MM.1S (cell line): ENCODE measurements at regions not wholly inside any gene's neighbourhood (a gene's known extent, or its start where the extent isn't known, plus 50 kb on each side); places are given as distances from the start of the nearest gene placed in this dataset.
"Not testable (repeated sequence)": the region's sequence is repeated elsewhere in the genome, so short reads cannot be mapped to it uniquely, and the experiment has no call there.

Experiments used
- EZH2phosphoT487 ChIP-seq: fragments of 300-600 bp; sonication (generic); IDR thresholded peaks from 2 replicates; pipeline ENCODE4 v1.6.1; 2018; ENCODE audit warnings: antibody characterized with exemption, low read length
- TF ChIP-seq, protein P1 (sequence below): fragments of 300-600 bp; sonication (generic); IDR thresholded peaks from 2 replicates; pipeline ENCODE4 v1.5.1; 2016; ENCODE audit warnings: antibody characterized with exemption, low read length, mixed read lengths

DNA sequence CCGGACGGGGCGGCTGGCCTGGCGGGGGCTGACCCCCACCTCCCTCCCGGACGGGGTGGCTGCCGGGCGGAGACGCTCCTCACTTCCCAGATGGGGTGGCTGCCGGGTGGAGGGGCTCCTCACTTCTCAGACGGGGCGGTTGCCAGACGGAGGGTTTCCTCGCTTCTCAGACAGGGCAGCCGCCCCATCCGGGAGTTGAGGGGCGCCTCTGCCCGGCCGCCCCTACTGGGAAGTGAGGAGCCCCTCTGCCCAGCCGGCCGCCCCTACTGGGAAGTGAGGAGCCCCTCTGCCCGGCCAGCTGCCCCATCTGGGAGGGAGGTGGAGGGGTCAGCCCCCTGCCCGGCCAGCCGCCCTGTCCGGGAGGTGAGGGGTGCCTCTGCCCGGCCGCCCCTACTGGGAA is 761.1 kb upstream of the SPRY2 start:
- TF ChIP-seq, protein P1, sequence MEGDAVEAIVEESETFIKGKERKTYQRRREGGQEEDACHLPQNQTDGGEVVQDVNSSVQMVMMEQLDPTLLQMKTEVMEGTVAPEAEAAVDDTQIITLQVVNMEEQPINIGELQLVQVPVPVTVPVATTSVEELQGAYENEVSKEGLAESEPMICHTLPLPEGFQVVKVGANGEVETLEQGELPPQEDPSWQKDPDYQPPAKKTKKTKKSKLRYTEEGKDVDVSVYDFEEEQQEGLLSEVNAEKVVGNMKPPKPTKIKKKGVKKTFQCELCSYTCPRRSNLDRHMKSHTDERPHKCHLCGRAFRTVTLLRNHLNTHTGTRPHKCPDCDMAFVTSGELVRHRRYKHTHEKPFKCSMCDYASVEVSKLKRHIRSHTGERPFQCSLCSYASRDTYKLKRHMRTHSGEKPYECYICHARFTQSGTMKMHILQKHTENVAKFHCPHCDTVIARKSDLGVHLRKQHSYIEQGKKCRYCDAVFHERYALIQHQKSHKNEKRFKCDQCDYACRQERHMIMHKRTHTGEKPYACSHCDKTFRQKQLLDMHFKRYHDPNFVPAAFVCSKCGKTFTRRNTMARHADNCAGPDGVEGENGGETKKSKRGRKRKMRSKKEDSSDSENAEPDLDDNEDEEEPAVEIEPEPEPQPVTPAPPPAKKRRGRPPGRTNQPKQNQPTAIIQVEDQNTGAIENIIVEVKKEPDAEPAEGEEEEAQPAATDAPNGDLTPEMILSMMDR: not testable (repeated sequence)
- TF ChIP-seq EZH2phosphoT487: not testable (repeated sequence)
